ENCODE measurements at regions not wholly inside any gene's neighbourhood (a gene's known extent, or its start where the extent isn't known, plus 50 kb on each side); places are given as distances from the start of the nearest gene placed in this dataset.

DNA sequence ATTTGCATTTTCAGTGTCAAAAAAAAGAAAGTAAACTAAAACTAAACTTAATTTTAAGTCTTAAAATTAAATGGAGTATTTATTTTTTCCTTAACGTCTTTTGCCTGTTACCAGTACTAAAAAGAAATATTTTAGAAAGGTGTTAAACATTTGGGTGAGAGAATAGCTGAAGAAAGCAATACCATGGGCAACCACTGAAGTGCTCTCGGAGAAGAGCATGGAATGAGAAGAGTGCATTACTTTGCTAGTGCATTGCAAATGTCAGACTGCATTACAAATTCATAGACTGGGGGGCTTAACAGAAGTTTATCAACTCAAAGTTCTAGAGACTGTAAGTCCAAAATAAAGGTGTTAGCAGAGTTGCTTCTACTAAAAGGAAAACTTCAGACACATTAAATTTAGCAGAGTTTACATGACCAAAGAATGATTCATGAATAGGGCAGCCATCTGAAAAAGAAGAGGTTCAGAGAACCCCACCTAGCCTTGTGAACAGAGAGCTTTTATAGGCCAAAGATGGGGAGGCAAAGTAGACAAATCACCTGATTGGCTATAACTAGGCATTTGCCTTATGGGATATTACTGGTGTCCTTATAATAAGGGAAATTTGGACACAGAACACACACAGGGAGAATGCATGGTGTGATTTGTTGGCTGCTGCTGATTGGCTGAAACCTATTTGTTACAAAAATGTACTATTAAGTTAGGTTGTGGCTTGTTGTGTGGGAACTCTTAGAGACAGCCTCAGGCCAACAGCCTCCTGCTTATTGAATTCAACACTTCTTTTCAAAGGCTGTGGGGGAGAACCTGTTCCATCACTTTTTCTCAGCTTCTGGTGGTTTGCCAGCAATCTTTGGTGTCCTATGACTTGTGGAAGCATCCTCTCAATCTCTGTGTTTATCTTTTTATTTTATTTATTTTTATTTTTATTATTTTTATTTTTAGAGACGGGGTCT lies 106.7 kb upstream of the RREB1 start:
- Histone ChIP-seq H3K27me3 (ENCODE audit: insufficient read depth, poor library complexity, severe bottlenecking) (no peaks in the 10 kb centered on the region), H3K4me1 (ENCODE audit: insufficient read depth, poor library complexity, severe bottlenecking) (no peaks in the 10 kb centered on the region), H3K36me3 (ENCODE audit: low read depth) (no peaks in the 10 kb centered on the region), H3K4me3 (ENCODE audit: severe bottlenecking) (no peak overlapping the region), H3K9me3 (ENCODE audit: severe bottlenecking) (peaks cover 2% of the 10 kb centered on the region), H3K27ac (ENCODE audit: poor library complexity, severe bottlenecking) (no peak overlapping the region)
- ATAC-seq (ENCODE audit: low read depth), result no peak
- no peak for DNase-seq (ENCODE audit: low spot score)
- TF ChIP-seq, protein P1, sequence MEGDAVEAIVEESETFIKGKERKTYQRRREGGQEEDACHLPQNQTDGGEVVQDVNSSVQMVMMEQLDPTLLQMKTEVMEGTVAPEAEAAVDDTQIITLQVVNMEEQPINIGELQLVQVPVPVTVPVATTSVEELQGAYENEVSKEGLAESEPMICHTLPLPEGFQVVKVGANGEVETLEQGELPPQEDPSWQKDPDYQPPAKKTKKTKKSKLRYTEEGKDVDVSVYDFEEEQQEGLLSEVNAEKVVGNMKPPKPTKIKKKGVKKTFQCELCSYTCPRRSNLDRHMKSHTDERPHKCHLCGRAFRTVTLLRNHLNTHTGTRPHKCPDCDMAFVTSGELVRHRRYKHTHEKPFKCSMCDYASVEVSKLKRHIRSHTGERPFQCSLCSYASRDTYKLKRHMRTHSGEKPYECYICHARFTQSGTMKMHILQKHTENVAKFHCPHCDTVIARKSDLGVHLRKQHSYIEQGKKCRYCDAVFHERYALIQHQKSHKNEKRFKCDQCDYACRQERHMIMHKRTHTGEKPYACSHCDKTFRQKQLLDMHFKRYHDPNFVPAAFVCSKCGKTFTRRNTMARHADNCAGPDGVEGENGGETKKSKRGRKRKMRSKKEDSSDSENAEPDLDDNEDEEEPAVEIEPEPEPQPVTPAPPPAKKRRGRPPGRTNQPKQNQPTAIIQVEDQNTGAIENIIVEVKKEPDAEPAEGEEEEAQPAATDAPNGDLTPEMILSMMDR (IDR thresholded peaks at IDR 0.05; ENCODE audit: poor library complexity, severe bottlenecking), result no peak

DNA sequence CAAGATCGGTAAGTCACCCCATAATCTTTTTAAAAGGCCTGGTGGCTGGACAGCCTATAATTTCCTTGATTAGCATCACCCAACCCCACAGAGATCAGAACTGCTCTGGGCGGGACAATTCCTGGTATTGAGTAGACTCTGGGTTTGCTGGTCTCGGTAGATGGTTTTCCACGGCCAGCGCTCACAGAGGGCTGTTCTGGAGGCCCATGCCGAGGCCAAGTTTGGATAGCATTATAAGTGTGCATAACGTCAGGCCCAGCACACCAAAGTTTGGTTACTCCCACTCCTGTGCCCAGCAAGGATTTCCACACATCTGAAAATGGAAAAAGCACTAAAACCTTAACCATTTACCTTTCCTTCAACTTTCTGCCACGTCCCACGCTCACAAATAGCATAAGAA lies 104.7 kb upstream of the RREB1 start:
- Histone ChIP-seq H3K27ac (ENCODE audit: poor library complexity, severe bottlenecking) (no peak overlapping the region), H3K27me3 (ENCODE audit: insufficient read depth, poor library complexity, severe bottlenecking) (no peaks in the 10 kb centered on the region), H3K9me3 (ENCODE audit: severe bottlenecking) (peaks cover 2% of the 10 kb centered on the region), H3K4me1 (ENCODE audit: insufficient read depth, poor library complexity, severe bottlenecking) (no peaks in the 10 kb centered on the region), H3K4me3 (ENCODE audit: severe bottlenecking) (no peak overlapping the region), H3K36me3 (ENCODE audit: low read depth) (no peaks in the 10 kb centered on the region)
- TF ChIP-seq, protein P1 (IDR thresholded peaks at IDR 0.05; ENCODE audit: poor library complexity, severe bottlenecking), result no peak
- DNase-seq (ENCODE audit: low spot score) (no peak), ATAC-seq (ENCODE audit: low read depth) (no peak)

GRCh38 chr6:7004581-7005297 lies 103.0 kb upstream of the RREB1 start:
- Histone ChIP-seq H3K9me3 (ENCODE audit: severe bottlenecking) (peaks cover 2% of the 10 kb centered on the region), H3K27ac (ENCODE audit: poor library complexity, severe bottlenecking) (no peak overlapping the region), H3K4me3 (ENCODE audit: severe bottlenecking) (no peak overlapping the region), H3K27me3 (ENCODE audit: insufficient read depth, poor library complexity, severe bottlenecking) (no peaks in the 10 kb centered on the region), H3K36me3 (ENCODE audit: low read depth) (no peaks in the 10 kb centered on the region), H3K4me1 (ENCODE audit: insufficient read depth, poor library complexity, severe bottlenecking) (no peaks in the 10 kb centered on the region)
- DNase-seq (ENCODE audit: low spot score) (no peak), ATAC-seq (ENCODE audit: low read depth) (no peak)
- TF ChIP-seq, protein P1 (IDR thresholded peaks at IDR 0.05; ENCODE audit: poor library complexity, severe bottlenecking), result no peak

GRCh38 chr6:7006515-7007191 lies 101.1 kb upstream of the RREB1 start:
- Histone ChIP-seq H3K27ac (ENCODE audit: poor library complexity, severe bottlenecking) (no peak overlapping the region), H3K27me3 (ENCODE audit: insufficient read depth, poor library complexity, severe bottlenecking) (no peaks in the 10 kb centered on the region), H3K4me1 (ENCODE audit: insufficient read depth, poor library complexity, severe bottlenecking) (no peaks in the 10 kb centered on the region), H3K9me3 (ENCODE audit: severe bottlenecking) (no peaks in the 10 kb centered on the region), H3K36me3 (ENCODE audit: low read depth) (no peaks in the 10 kb centered on the region), H3K4me3 (ENCODE audit: severe bottlenecking) (no peak overlapping the region)
- ATAC-seq (ENCODE audit: low read depth) (no peak), DNase-seq (ENCODE audit: low spot score) (no peak)
- TF ChIP-seq, protein P1 (IDR thresholded peaks at IDR 0.05; ENCODE audit: poor library complexity, severe bottlenecking), result no peak

Measured in RWPE2 (cell line).